ENCODE measurements at regions not wholly inside any gene's neighbourhood (a gene's known extent, or its start where the extent isn't known, plus 50 kb on each side); places are given as distances from the start of the nearest gene placed in this dataset.

DNA sequence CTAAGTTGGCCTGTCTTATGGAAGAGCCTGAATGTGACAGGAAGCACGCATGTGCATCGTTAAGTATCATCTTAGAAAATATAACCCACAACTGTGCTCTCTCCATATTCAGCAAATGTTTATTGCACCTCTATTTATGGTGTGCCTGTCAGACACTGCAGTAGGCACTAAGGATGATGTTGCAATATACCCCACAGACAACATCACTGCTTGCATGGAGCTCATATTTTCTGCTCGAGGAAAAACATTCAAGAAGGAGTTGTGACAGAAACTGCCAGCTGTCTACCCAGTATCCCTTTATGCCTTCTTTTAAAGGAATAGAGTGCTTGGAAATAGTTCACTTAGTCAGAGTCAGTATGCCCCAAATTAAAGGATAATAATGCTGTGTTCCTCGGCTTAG is 132.3 kb upstream of the RBFOX1 start:
- TF ChIP-seq CTCF (conservative IDR thresholded peaks at IDR 0.05; ENCODE audit: low read depth, low read length), result no peak
- DNase-seq (ENCODE audit: low read depth), result no peak
- no peak overlapping the region for H3K4me3 ChIP-seq (ENCODE audit: low read depth, low read length)

DNA sequence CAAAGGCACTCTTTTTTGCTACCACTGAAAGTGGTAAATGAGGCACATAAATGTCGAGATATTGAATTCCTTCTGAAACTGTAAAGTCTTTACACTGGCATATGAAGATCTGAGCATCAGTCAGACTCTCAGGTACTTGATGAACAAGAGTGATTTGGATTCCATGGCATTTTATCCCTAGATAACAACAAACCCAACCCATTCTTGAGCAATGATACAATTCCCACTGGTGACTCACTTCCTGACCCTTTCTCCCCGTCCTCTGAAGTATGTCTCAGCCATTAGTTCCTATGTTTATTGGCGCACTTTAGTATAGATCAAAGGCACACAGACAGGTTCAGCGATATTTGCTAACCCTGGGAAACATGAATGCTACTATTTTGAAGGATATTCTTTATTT is 147.0 kb upstream of the RBFOX1 start:
- H3K4me3 ChIP-seq (ENCODE audit: low read depth, low read length), result no peak overlapping the region
- no peak for DNase-seq (ENCODE audit: low read depth)
- TF ChIP-seq CTCF (conservative IDR thresholded peaks at IDR 0.05; ENCODE audit: low read depth, low read length), result no peak

DNA sequence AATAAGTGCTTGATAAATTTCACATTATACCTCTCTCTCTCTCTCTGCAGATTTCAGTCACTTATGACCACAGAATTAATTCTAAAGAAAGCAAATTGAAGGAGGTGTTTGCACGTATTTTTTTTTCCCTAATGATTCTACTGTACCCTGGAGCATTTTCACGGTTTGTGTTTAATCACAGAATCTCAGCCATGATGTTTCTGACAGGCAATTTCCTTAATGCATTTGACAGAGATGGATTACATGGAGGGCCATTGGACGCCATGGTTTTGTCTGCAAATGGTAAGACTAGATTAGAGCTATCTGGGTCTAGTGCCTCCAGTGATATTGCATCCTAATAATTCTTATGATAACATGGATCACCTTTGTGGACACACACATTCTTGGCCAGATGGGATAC is 147.5 kb upstream of the RBFOX1 start:
- H3K4me3 ChIP-seq (ENCODE audit: low read depth, low read length), result no peak overlapping the region
- TF ChIP-seq CTCF (conservative IDR thresholded peaks at IDR 0.05; ENCODE audit: low read depth, low read length), result no peak
- no peak for DNase-seq (ENCODE audit: low read depth)

GRCh38 chr16:7183768-7184167 is 148.9 kb upstream of the RBFOX1 start:
- H3K4me3 ChIP-seq (ENCODE audit: low read depth, low read length), result no peak overlapping the region
- no peak for TF ChIP-seq CTCF (conservative IDR thresholded peaks at IDR 0.05; ENCODE audit: low read depth, low read length)
- no peak for DNase-seq (ENCODE audit: low read depth)

DNA sequence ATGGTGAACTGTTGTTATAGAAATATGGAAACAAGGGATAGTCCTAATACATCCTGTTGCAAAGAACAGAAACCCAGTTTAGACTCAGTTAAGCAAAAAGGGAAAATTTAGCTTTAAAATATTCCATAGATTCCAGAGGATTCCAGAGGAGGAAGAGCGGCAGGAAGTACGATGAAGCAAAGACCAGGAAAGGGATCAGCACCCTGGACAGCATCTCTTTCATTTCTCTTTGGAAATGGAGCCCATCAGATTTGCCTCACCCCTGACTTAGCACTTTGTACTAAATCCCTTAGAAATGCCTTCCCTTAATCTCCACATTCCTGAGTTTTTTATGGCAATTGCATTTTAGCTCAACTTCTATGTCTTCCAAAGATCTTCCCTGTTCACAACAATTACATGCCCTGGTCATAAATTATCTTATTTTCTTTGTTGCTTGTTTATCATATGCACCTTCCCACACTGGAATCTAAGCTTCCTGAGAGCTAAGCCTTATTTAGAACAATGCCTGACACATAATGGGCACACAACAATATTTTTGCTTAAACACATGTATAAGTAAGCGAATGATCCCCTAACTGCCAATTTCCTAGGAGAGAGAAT is 150.0 kb upstream of the RBFOX1 start:
- no peak overlapping the region for H3K4me3 ChIP-seq (ENCODE audit: low read depth, low read length)
- DNase-seq (ENCODE audit: low read depth), result no peak
- no peak for TF ChIP-seq CTCF (conservative IDR thresholded peaks at IDR 0.05; ENCODE audit: low read depth, low read length)

GRCh38 chr16:7177875-7178274 is 154.8 kb upstream of the RBFOX1 start:
- TF ChIP-seq CTCF (conservative IDR thresholded peaks at IDR 0.05; ENCODE audit: low read depth, low read length), result no peak
- DNase-seq (ENCODE audit: low read depth), result no peak
- H3K4me3 ChIP-seq (ENCODE audit: low read depth, low read length), result no peak overlapping the region

GRCh38 chr16:7171151-7171550 is 161.5 kb upstream of the RBFOX1 start:
- no peak for TF ChIP-seq CTCF (conservative IDR thresholded peaks at IDR 0.05; ENCODE audit: low read depth, low read length)
- no peak overlapping the region for H3K4me3 ChIP-seq (ENCODE audit: low read depth, low read length)
- no peak for DNase-seq (ENCODE audit: low read depth)
